ENCODE measurements at regions not wholly inside any gene's neighbourhood (a gene's known extent, or its start where the extent isn't known, plus 50 kb on each side); places are given as distances from the start of the nearest gene placed in this dataset.
"Not testable (repeated sequence)": the region's sequence is repeated elsewhere in the genome, so short reads cannot be mapped to it uniquely, and the experiment has no call there.

GRCh38 chr7:115191526-115191925, 269.6 kb downstream of the MDFIC start:
- TF ChIP-seq CTCF (IDR thresholded peaks at IDR 0.05; ENCODE audit: insufficient read depth, missing control alignments): no peak
- no peak for FAIRE-seq
- no peak for DNase-seq (ENCODE audit: insufficient read length, low spot score)

- TF ChIP-seq CTCF (IDR thresholded peaks at IDR 0.05; ENCODE audit: insufficient read depth, missing control alignments): no peak
- DNase-seq (ENCODE audit: insufficient read length, low spot score): no peak
- no peak for FAIRE-seq
Observed at GRCh38 chr7:115183431-115184057, 261.6 kb downstream of the MDFIC start.

GRCh38 chr7:115178835-115179234, 256.9 kb downstream of the MDFIC start:
- no peak for FAIRE-seq

GRCh38 chr7:115177823-115178222, 255.9 kb downstream of the MDFIC start:
- no peak for DNase-seq (ENCODE audit: insufficient read length, low spot score)
- no peak for TF ChIP-seq CTCF (IDR thresholded peaks at IDR 0.05; ENCODE audit: insufficient read depth, missing control alignments)
- FAIRE-seq: no peak

More at GRCh38 chr7:115178835-115179234, 256.9 kb downstream of the MDFIC start:
- no peak for DNase-seq (ENCODE audit: insufficient read length, low spot score)
- no peak for TF ChIP-seq CTCF (IDR thresholded peaks at IDR 0.05; ENCODE audit: insufficient read depth, missing control alignments)

- no peak for FAIRE-seq
- no peak for TF ChIP-seq CTCF (IDR thresholded peaks at IDR 0.05; ENCODE audit: insufficient read depth, missing control alignments)
- no peak for DNase-seq (ENCODE audit: insufficient read length, low spot score)
Observed at GRCh38 chr7:115177103-115177502, 255.2 kb downstream of the MDFIC start.

GRCh38 chr7:115172397-115172796, 250.5 kb downstream of the MDFIC start:
- DNase-seq (ENCODE audit: insufficient read length, low spot score); FAIRE-seq: not testable (repeated sequence)

- DNase-seq (ENCODE audit: insufficient read length, low spot score): no peak
- no peak for FAIRE-seq
- no peak for TF ChIP-seq CTCF (IDR thresholded peaks at IDR 0.05; ENCODE audit: insufficient read depth, missing control alignments)
Observed at GRCh38 chr7:115153769-115154477, 232.0 kb downstream of the MDFIC start.
